Inflammatory macrophage treated with lipopolysaccharide for 4 hours (primary cell): ENCODE measurements at regions not wholly inside any gene's neighbourhood (a gene's known extent, or its start where the extent isn't known, plus 50 kb on each side); places are given as distances from the start of the nearest gene placed in this dataset.

Experiments used
- DNase-seq: peaks from one replicate; pipeline ENCODE4 v3.0.0-alpha.2; 2020

GRCh38 chr7:46746695-46747687, 825.9 kb upstream of the IGFBP3 start:
- no peak for DNase-seq

- no peak for DNase-seq
These were observed 824.6 kb upstream of the IGFBP3 start for GRCh38 chr7:46745707-46746090.

GRCh38 chr7:46744957-46745706, 824.1 kb upstream of the IGFBP3 start:
- no peak for DNase-seq

- DNase-seq = no peak
These were observed 821.5 kb upstream of the IGFBP3 start for GRCh38 chr7:46742601-46743000.

GRCh38 chr7:46741938-46742540, 821.0 kb upstream of the IGFBP3 start:
- no peak for DNase-seq

- no peak for DNase-seq
These were observed 820.1 kb upstream of the IGFBP3 start for GRCh38 chr7:46741181-46741580.

- no peak for DNase-seq
These were observed 818.6 kb upstream of the IGFBP3 start for GRCh38 chr7:46739518-46740234.

- DNase-seq = no peak
These were observed 817.7 kb upstream of the IGFBP3 start for GRCh38 chr7:46738796-46739195.

- no peak for DNase-seq
These were observed 817.1 kb upstream of the IGFBP3 start for GRCh38 chr7:46738165-46738564.

GRCh38 chr7:46725838-46726237, 804.8 kb upstream of the IGFBP3 start:
- DNase-seq = no peak

GRCh38 chr7:46725136-46725535, 804.1 kb upstream of the IGFBP3 start:
- no peak for DNase-seq

GRCh38 chr7:46723742-46724141, 802.7 kb upstream of the IGFBP3 start:
- DNase-seq = no peak

GRCh38 chr7:46723003-46723402, 801.9 kb upstream of the IGFBP3 start:
- no peak for DNase-seq

- no peak for DNase-seq
These were observed 799.7 kb upstream of the IGFBP3 start for GRCh38 chr7:46720761-46721160.

GRCh38 chr7:46719616-46720015, 798.5 kb upstream of the IGFBP3 start:
- no peak for DNase-seq

- DNase-seq = no peak
These were observed 795.9 kb upstream of the IGFBP3 start for GRCh38 chr7:46716926-46717325.

GRCh38 chr7:46715579-46715978, 794.5 kb upstream of the IGFBP3 start:
- peak; percentile 11 for DNase-seq

GRCh38 chr7:46714904-46715303, 793.8 kb upstream of the IGFBP3 start:
- DNase-seq = no peak

GRCh38 chr7:46713868-46714596, 793.0 kb upstream of the IGFBP3 start:
- DNase-seq = no peak

- DNase-seq = no peak
These were observed 789.9 kb upstream of the IGFBP3 start for GRCh38 chr7:46710927-46711326.

GRCh38 chr7:46707973-46708372, 786.9 kb upstream of the IGFBP3 start:
- no peak for DNase-seq
